HCT116 (cell line): ENCODE measurements at regions not wholly inside any gene's neighbourhood (a gene's known extent, or its start where the extent isn't known, plus 50 kb on each side); places are given as distances from the start of the nearest gene placed in this dataset.

ENCODE experiments used
- ATAC-seq: fragments of 200-7000 bp; cut with Tn5 transposase; 2 replicates; pipeline ENCODE4 v1.9.1; 2020; ENCODE audit warnings: mild to moderate bottlenecking, moderate library complexity
- BruUV-seq: library from RNA; stranded (reverse); fragments of 400-500 nt; replicated peaks from 2 replicates; lab custom pipeline; 2021; lab: Mats Ljungman, UMichigan
- CTCF ChIA-PET: fragments of 300-600 bp; sonication (Branson Sonifier 250); formaldehyde crosslinking; loops from one replicate; lab custom pipeline; 2021; ENCODE audit warnings: antibody characterized with exemption; lab: Charles Lee
- POLR2A ChIA-PET: fragments of 300-600, 350-600 bp; sonication (Branson Sonifier 250); formaldehyde crosslinking; loops from one replicate; lab custom pipeline; 2021; ENCODE audit warnings: antibody characterized with exemption; lab: Charles Lee
- RAD21 ChIA-PET, 2 experiments: fragments of 300-600 bp; sonication (Branson Sonifier 250); formaldehyde crosslinking; loops; one replicate each; lab custom pipeline; 2023; ENCODE audit warnings: low total read pairs in 2 of 2; ENCODE audit not compliant: uncharacterized antibody in 2 of 2, unreplicated experiment in 2 of 2, low non-redundant PET in 1 of 2; lab: Charles Lee
- DNase-seq: peaks from one replicate; pipeline ENCODE4 v3.0.0-alpha.2; 2010; ENCODE audit warnings: low read depth, low spot score
- H2AFZ ChIP-seq: fragments of 200-600 bp; shearing (Covaris generic), sonication (generic); 2 replicates; pipeline ENCODE4 v1.6.1; 2017; ENCODE audit warnings: low read depth, mixed run types, mixed read lengths, antibody characterized with exemption, low read length; ENCODE audit not compliant: poor library complexity, severe bottlenecking
- H3K27ac ChIP-seq: 2 replicates; pipeline ENCODE4 v1.5.1; 2012; ENCODE audit warnings: low read depth, low read length
- H3K27me3 ChIP-seq: fragments of 200-600 bp; sonication (generic); 2 replicates; pipeline ENCODE4 v1.6.1; 2016; ENCODE audit warnings: mixed run types, low read length, mixed read lengths; ENCODE audit not compliant: insufficient read depth
- H3K36me3 ChIP-seq, 2 experiments: fragments of 200-500 bp in 1 of 2; fragments of 200-600 bp in 1 of 2; sonication (Bioruptor generic) in 1 of 2; sonication (generic) in 1 of 2; 2 replicates each; pipeline versions ENCODE4 v1.5.1 to v1.6.1; 2014 to 2016; ENCODE audit warnings: low read length in 2 of 2, inconsistent platforms in 1 of 2, mixed read lengths in 1 of 2, mixed run types in 1 of 2; ENCODE audit not compliant: insufficient read depth in 2 of 2, control insufficient read depth in 1 of 2
- H3K4me1 ChIP-seq, 2 experiments: fragments of 200-600 bp in 1 of 2; sonication (generic) in 1 of 2; 2 replicates each; pipeline versions ENCODE4 v1.5.1 to v1.6.1; 2012 to 2017; ENCODE audit warnings: low read length in 2 of 2, inconsistent platforms in 1 of 2, mild to moderate bottlenecking in 1 of 2, mixed read lengths in 1 of 2, mixed run types in 1 of 2, moderate library complexity in 1 of 2; ENCODE audit not compliant: insufficient read depth in 2 of 2, control insufficient read depth in 1 of 2
- H3K4me2 ChIP-seq: fragments of 200-600 bp; sonication (generic); 2 replicates; pipeline ENCODE4 v1.6.1; 2017; ENCODE audit warnings: mixed run types, low read length, mixed read lengths
- H3K4me3 ChIP-seq, 2 experiments: fragments of 200-600 bp in 1 of 2; sonication (generic) in 1 of 2; replicated peaks in 1 of 2; 2 replicates each; pipeline ENCODE4 v1.5.1; 2011 to 2016; ENCODE audit warnings: low read length in 2 of 2, control low read depth in 1 of 2, low read depth in 1 of 2, mild to moderate bottlenecking in 1 of 2, mixed read lengths in 1 of 2, mixed run types in 1 of 2
- H3K79me2 ChIP-seq: fragments of 200-600 bp; sonication (generic); 2 replicates; pipeline ENCODE4 v1.6.1; 2017; ENCODE audit warnings: mild to moderate bottlenecking, mixed run types, low read length, moderate library complexity, mixed read lengths; ENCODE audit not compliant: insufficient read depth
- H3K9ac ChIP-seq: fragments of 200-600 bp; sonication (generic); 2 replicates; pipeline ENCODE4 v1.6.1; 2016; ENCODE audit warnings: low read length, mixed read lengths
- H3K9me2 ChIP-seq: fragments of 200-600 bp; sonication (generic), shearing (Covaris generic); 2 replicates; pipeline ENCODE4 v1.6.1; 2017; ENCODE audit warnings: mixed run types, mild to moderate bottlenecking, moderate library complexity; ENCODE audit not compliant: insufficient read depth
- H3K9me3 ChIP-seq, 2 experiments: fragments of 200-500 bp in 1 of 2; fragments of 200-600 bp in 1 of 2; sonication (Bioruptor generic) in 1 of 2; sonication (generic) in 1 of 2; 2 replicates each; pipeline ENCODE4 v1.6.1; 2014 to 2017; ENCODE audit warnings: low read length in 2 of 2, mixed read lengths in 2 of 2, inconsistent platforms in 1 of 2, low read depth in 1 of 2, mild to moderate bottlenecking in 1 of 2, mixed run types in 1 of 2, moderate library complexity in 1 of 2; ENCODE audit not compliant: control insufficient read depth in 1 of 2, insufficient read depth in 1 of 2
- H4K20me1 ChIP-seq: fragments of 200-600 bp; sonication (generic), shearing (Covaris generic); 2 replicates; pipeline ENCODE4 v1.6.1; 2017; ENCODE audit warnings: mixed run types, mild to moderate bottlenecking, moderate library complexity; ENCODE audit not compliant: insufficient read depth
- CEBPB ChIP-seq: IDR thresholded peaks from 2 replicates; pipeline ENCODE4 v1.6.1; 2012; ENCODE audit warnings: low read depth
- CTCF ChIP-seq, 3 experiments: fragments of 200-600 bp in 1 of 3; sonication (generic) in 1 of 3; IDR thresholded peaks in 2 of 3; conservative IDR thresholded peaks in 1 of 3; 2 replicates each; pipeline ENCODE4 v1.5.1; 2012 to 2017; ENCODE audit warnings: low read depth in 2 of 3, low read length in 2 of 3, antibody characterized with exemption in 1 of 3, borderline replicate concordance in 1 of 3, control low read depth in 1 of 3, mild to moderate bottlenecking in 1 of 3, mixed read lengths in 1 of 3, mixed run types in 1 of 3, moderate library complexity in 1 of 3; ENCODE audit not compliant: insufficient read depth in 1 of 3
- EGR1 ChIP-seq: IDR thresholded peaks from 2 replicates; pipeline ENCODE4 v1.6.1; 2012; ENCODE audit warnings: low read depth
- ELF1 ChIP-seq: IDR thresholded peaks from 2 replicates; pipeline ENCODE4 v1.6.1; 2012; ENCODE audit warnings: low read depth, borderline replicate concordance
- EZH2 ChIP-seq: fragments of 200-600 bp; sonication (generic); IDR thresholded peaks from 2 replicates; pipeline ENCODE4 v1.6.1; 2017; ENCODE audit warnings: antibody characterized with exemption, mixed run types
- FOSL1 ChIP-seq: IDR thresholded peaks from 2 replicates; pipeline ENCODE4 v1.6.1; 2012; ENCODE audit warnings: low read depth
- POLR2A ChIP-seq: IDR thresholded peaks from 2 replicates; pipeline ENCODE4 v1.7.0; 2011; ENCODE audit warnings: borderline replicate concordance; ENCODE audit not compliant: insufficient read depth, insufficient read length; ENCODE audit errors: extremely low read depth
- POLR2AphosphoS5 ChIP-seq: IDR thresholded peaks from 2 replicates; pipeline ENCODE4 v1.6.1; 2011; ENCODE audit warnings: mild to moderate bottlenecking, low read depth, low read length, moderate library complexity
- SIN3A ChIP-seq: IDR thresholded peaks from 2 replicates; pipeline ENCODE4 v1.6.1; 2012; ENCODE audit warnings: low read depth
- SRF ChIP-seq: IDR thresholded peaks from 2 replicates; pipeline ENCODE4 v1.6.1; 2012; ENCODE audit warnings: low read depth
- ZBTB33 ChIP-seq: IDR thresholded peaks from 2 replicates; pipeline ENCODE4 v1.6.1; 2011; ENCODE audit warnings: mild to moderate bottlenecking, low read length, moderate library complexity; ENCODE audit not compliant: insufficient replicate concordance; ENCODE audit errors: extremely low read depth
- intact Hi-C: fragments of 100-400 bp; cut with micrococcal nuclease; formaldehyde crosslinking; loops from 2 replicates; pipeline ENCODE4 v1.10.0; 2022

GRCh38 chr13:47134939-47135489 is 238.2 kb upstream of the HTR2A start (continued):
- TF ChIP-seq ZBTB33: no peak
- no peak for TF ChIP-seq EGR1

- TF ChIP-seq SIN3A (no peak), EZH2 (no peak), POLR2A (no peak), POLR2AphosphoS5 (no peak), FOSL1 (no peak), SRF (no peak), ELF1 (no peak), EGR1 (no peak), CTCF (IDR thresholded peaks at IDR 0.05 in 2 of 3, conservative IDR thresholded peaks at IDR 0.05 in 1 of 3; ENCODE audit: borderline replicate concordance in 1 of 3, insufficient read depth in 1 of 3, low read depth in 2 of 3, low read length in 2 of 3) (no peak), CEBPB (no peak)
- ChIA-PET CTCF (no interaction called here), RAD21 (no interaction called here), POLR2A (no interaction called here)
- Histone ChIP-seq H3K9me3 (no peaks in the 10 kb centered on the region), H3K4me2 (no peak overlapping the region), H3K4me3 (no peak overlapping the region), H3K4me1 (no peaks in the 10 kb centered on the region), H3K27ac (no peak overlapping the region), H3K27me3 (peaks cover 12% of the 10 kb centered on the region; the same call in 1 of the 2 replicates), H3K79me2 (no peaks in the 10 kb centered on the region), H3K36me3 (no peaks in the 10 kb centered on the region), H3K9me2 (no peaks in the 10 kb centered on the region), H2AFZ (no peak overlapping the region), H3K9ac (no peak overlapping the region), H4K20me1 (no peaks in the 10 kb centered on the region)
- ATAC-seq (no peak), DNase-seq (no peak)
- intact Hi-C loops: no loop called here
- BruUV-seq: no TSS peak
Measured at GRCh38 chr13:47133011-47133445, 236.2 kb upstream of the HTR2A start.
